GM18907 (cell line): ENCODE measurements at regions not wholly inside any gene's neighbourhood (a gene's known extent, or its start where the extent isn't known, plus 50 kb on each side); places are given as distances from the start of the nearest gene placed in this dataset.
"Not testable (repeated sequence)": the region's sequence is repeated elsewhere in the genome, so short reads cannot be mapped to it uniquely, and the experiment has no call there.

ENCODE experiments used
- ATAC-seq: cut with Tn5 transposase; IDR thresholded peaks from one replicate; pipeline ENCODE4 v1.9.1; 2021; ENCODE audit warnings: mild to moderate bottlenecking, moderate library complexity; ENCODE audit not compliant: unreplicated experiment

- ATAC-seq = no peak
Measured at GRCh38 chr21:15275615-15276235, 210.9 kb upstream of the NRIP1 start.

- no peak for ATAC-seq
Measured at GRCh38 chr21:15276243-15276642, 211.4 kb upstream of the NRIP1 start.

- no peak for ATAC-seq
Measured at GRCh38 chr21:15277466-15277865, 212.7 kb upstream of the NRIP1 start.

GRCh38 chr21:15278279-15278678 lies 213.5 kb upstream of the NRIP1 start:
- ATAC-seq = no peak

- no peak for ATAC-seq
Measured at GRCh38 chr21:15278851-15279250, 214.1 kb upstream of the NRIP1 start.

- ATAC-seq = no peak
Measured at GRCh38 chr21:15279482-15279881, 214.7 kb upstream of the NRIP1 start.

- ATAC-seq = no peak
Measured at GRCh38 chr21:15281714-15282113, 216.9 kb upstream of the NRIP1 start.

- ATAC-seq = no peak
Measured at GRCh38 chr21:15282665-15283064, 217.9 kb upstream of the NRIP1 start.

- ATAC-seq = no peak
Measured at GRCh38 chr21:15283138-15283537, 218.3 kb upstream of the NRIP1 start.

GRCh38 chr21:15283789-15284188 lies 219.0 kb upstream of the NRIP1 start:
- no peak for ATAC-seq

GRCh38 chr21:15285556-15285955 lies 220.8 kb upstream of the NRIP1 start:
- ATAC-seq = no peak

GRCh38 chr21:15289246-15289645 lies 224.4 kb upstream of the NRIP1 start:
- ATAC-seq = no peak

GRCh38 chr21:15289896-15290841 lies 225.4 kb upstream of the NRIP1 start:
- ATAC-seq = no peak

GRCh38 chr21:15291621-15292266 lies 226.9 kb upstream of the NRIP1 start:
- ATAC-seq = no peak

GRCh38 chr21:15293240-15293639 lies 228.4 kb upstream of the NRIP1 start:
- ATAC-seq = no peak

GRCh38 chr21:15295875-15296274 lies 231.1 kb upstream of the NRIP1 start:
- no peak for ATAC-seq

- ATAC-seq = no peak
Measured at GRCh38 chr21:15297824-15298223, 233.0 kb upstream of the NRIP1 start.

GRCh38 chr21:15298306-15298705 lies 233.5 kb upstream of the NRIP1 start:
- ATAC-seq = no peak

GRCh38 chr21:15298755-15299154 lies 234.0 kb upstream of the NRIP1 start:
- not testable (repeated sequence) for ATAC-seq

GRCh38 chr21:15300131-15300530 lies 235.3 kb upstream of the NRIP1 start:
- no peak for ATAC-seq

GRCh38 chr21:15301014-15301413 lies 236.2 kb upstream of the NRIP1 start:
- no peak for ATAC-seq

- no peak for ATAC-seq
Measured at GRCh38 chr21:15301736-15302135, 236.9 kb upstream of the NRIP1 start.
